DMS153 treated with DMSO at 0.1 percent for 48 hours (cell line): ENCODE measurements at regions not wholly inside any gene's neighbourhood (a gene's known extent, or its start where the extent isn't known, plus 50 kb on each side); places are given as distances from the start of the nearest gene placed in this dataset.

Source experiments
- DNase-seq: peaks from one replicate; lab custom pipeline; 2025; ENCODE audit not compliant: unreplicated experiment; lab: John Stamatoyannopoulos, UW

DNA sequence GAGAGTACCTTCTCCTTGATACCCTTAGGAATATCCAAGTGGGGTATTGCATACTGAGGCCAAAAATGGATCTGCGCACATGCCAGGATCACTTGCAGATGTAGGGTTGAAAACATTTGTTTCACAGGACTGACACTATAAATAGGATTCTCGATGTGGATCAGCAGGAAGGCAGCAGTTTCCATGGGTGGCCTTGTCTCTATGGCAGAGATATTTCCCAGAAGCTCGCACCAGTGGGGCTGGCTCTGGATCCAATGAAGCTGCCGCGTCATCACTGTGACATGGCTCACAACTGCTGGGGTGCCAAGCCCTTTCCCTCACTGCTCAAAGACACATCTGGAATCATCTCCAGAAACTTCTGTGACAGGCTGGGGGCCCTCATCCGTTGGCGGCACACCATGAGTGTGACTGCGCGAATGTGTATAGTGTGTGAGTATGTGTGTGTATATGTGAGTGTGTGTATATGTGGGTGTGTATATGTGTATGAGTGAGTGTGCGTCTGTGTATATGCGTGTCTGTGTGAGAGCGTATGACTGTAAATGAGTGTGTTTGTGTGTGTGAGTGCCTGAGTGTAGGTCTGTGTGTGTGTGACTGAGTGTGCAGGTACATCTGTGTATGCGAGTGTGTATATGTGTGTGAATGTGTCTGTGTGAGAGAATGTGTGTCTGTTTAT lies 182.5 kb downstream of the GAS1 start:
- no peak for DNase-seq

DNA sequence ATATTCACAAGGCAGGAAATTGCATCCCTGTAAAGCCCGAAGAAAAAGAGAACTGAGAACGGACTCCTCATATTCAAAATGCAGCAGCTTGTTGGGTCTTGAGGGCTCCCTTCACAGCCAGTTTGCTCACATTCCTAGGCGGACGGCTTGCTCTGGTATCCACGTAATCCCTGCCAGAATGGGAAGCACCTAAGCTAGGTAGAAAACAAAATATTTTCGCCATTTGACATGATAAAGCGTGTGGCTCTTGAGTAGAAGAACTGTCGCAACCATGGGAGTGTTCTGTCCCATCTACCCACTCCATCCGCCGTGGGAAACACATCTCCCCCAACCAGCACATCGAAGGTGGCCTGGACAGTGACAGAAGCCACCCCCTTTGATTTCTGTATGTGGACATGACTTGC lies 183.1 kb downstream of the GAS1 start:
- DNase-seq, result no peak

DNA sequence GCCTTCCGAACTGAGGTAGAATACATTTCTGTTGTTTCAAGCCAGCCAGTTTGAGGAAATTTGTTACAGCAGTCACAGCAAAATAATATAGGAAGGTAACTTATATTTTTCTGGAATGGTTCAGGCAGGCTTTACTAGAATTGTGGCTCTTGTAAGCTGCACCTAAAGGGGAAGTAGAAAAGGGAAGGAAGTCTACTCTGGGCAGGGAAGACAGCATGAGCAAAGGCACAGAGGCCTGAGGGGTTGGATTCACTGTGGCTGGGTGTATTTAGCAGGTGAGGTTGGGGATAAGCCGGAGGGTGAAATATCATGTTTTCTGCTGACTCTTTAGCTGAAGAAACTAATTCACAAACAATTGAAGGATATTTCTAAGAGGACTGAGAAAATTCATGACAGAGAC lies 183.5 kb downstream of the GAS1 start:
- no peak for DNase-seq

DNA sequence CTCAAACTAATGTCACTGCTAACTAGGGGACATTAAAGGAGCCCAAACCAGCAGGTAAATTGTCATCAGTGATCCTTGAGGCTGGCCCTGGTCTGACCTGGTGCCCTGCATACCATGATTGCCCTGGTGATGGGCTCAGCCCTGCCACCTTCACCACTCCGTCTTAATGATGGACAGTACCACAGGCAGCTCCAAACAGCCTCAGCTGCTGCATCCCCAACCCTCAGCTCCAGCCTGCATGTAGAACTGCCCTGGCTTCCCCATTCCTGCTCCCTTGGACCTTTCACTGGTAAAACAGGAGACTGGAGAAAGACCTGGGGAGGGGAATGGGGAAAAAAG lies 190.0 kb downstream of the GAS1 start:
- no peak for DNase-seq

DNA sequence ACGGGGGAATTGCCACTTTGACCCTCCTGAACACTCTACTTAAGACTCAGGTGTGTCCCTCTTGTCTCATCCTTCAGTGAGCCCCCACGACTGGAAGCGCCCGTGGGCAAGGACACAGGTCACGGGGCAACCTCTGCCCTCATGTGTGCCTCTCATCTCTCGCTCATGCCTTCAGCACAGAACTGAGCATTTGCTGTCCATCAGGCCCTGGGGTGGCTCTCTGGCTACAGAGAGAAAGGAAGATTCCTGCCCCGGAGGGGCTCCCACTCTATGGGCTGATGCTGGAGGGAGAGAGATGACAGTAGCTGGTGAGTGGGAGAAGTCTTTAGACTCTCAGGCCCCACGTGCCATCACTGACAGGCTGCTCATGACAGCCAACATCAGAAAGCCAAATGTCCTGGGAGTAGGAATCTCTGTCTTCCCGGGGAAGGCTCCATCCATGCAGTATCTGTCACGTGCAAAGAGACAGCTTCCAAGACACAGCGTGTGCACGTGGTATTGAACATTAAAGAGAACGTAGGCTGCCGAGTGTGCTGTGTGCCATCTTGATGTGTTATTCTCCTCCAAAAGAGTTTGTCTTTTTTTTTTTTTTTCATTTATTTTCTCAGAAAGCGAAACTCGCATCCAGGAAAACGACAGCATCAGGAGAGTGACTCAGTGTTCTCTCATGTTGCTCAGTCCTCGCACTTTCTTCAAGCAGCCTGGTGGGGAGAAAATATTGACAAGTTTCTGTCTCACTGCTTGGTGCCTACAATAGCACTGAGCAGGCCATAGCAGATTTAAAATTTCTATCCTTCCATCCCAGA lies 190.5 kb downstream of the GAS1 start:
- no peak for DNase-seq

GRCh38 chr9:86755561-86755941 lies 191.8 kb downstream of the GAS1 start:
- DNase-seq, result no peak

DNA sequence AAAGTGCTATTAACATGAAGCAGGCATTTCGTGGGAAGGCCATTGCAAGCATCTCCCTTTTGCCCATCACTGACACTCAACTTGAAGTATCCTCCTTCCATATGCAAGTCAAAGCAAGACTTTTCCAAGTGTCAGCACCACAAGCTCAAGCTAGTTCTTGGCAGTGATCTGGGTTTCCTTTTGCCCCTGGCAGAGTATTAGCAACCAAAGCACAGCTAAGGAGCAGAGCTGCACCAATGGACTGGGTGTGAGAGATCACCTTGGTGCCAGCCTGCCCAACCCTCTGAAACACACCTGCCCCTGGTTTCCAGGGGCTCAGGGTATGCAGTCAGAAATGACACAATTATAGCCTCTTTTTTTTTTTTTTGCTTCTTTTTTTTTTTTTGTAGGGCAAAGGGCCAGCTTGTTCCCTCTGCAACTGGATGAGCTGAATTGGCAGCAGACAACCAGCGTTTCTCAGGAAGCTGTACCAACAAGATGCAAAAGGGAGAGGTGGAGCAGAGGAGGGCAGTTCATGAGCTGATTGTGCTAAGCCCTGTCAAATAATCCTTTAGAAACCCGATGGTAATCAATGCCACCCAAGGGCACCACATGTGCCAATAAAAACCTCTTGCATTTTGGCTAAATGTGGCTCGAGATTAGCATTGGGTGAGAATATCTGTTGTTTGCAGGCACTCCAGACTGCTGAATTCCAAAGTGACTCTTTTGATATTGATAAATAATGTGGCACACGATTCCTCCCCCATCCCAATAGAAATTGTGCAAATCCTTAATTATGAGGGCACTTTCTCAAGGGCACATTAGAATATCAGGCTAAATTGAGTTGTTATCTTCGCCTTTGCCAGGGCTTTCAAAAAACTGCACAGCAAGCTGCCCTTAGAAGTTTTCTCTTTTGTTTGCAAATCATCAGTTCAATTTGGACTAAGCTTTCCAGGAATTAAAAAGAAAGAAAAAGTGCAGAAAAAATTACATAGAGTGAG lies 192.4 kb downstream of the GAS1 start:
- no peak for DNase-seq

DNA sequence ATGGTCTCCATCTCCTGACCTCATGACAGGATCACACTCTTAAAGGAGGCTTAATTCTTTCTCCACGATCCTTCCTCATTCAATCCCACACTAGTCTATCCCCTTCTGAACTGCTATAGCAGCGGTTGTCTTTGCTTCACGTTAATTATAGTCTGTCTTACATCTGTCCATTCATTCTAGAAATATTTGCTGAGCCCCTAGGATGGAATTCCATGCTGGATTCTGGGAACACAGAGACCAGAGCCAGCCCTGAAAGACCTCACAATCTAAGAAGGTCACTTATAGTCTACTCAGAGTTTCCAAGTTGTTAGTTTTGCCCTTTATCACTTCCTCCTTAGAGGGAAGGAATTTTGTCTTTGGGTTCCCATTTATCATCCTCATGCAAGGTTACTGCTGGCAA lies 193.5 kb downstream of the GAS1 start:
- no peak for DNase-seq

GRCh38 chr9:86752733-86753132 lies 194.6 kb downstream of the GAS1 start:
- DNase-seq, result no peak

GRCh38 chr9:86751956-86752355 lies 195.3 kb downstream of the GAS1 start:
- no peak for DNase-seq

GRCh38 chr9:86751207-86751606 lies 196.1 kb downstream of the GAS1 start:
- DNase-seq, result no peak

DNA sequence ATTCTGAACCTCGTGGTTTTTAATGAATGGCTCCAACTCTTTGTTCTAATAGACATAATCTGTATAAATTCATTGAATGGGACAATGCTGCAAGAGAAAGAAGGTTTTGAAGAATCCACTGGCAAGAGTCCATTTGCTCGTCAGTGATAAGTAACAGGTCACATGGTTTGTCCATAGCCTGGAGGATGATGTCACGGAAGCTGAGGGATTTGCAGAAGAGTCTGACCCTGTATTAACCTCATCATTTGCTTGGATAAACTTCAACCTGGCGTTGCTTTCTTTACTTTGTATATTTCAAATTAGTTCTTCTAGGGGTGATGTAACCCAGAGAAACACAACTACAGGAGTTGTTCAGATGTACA lies 197.4 kb downstream of the GAS1 start:
- DNase-seq, result no peak

- DNase-seq, result no peak
Measured at GRCh38 chr9:86749161-86749893, 198.0 kb downstream of the GAS1 start.

GRCh38 chr9:86747711-86748110 lies 199.6 kb downstream of the GAS1 start:
- no peak for DNase-seq

DNA sequence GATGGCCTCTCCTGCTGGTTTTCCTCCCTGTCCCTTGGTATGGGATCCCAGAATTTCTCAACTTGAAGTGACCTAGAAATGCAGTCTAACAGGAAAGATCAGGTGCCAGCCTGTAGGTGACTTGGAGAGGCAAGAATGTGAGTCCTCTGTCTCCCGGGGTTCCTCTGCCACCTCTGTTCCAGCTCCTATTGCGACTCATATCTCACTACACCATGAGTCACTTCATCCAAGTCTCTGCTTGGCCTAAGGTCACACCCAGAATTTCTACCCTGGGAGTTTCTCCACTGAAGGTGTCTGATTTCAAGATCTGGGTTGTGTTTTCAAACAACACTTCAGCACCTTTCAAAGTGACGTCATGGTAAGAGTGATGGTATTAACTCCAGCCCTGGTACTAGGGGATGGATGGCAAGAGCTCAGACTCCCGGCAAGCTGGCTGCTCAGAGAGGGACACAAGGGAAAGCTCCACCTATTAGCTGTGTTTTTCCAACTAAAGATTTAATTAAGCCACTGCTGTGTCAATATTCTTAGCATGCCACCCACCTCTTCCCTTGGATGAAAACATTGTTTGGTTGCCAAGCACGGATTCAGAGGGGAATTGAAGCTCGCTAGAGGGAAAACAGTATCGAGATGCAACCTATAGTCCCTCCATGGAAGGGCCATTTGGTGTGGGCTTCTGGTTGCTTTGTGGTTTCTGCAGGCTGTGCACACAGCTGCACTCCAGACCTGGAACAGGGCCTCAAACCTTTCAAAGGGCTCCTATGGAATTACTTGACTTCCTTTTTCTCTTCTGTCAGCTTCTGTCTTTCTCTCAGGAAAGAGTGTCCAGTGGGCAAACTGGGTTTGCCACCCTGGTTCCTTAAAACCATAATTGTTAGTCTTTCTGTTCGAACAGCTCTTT lies 205.7 kb downstream of the GAS1 start:
- DNase-seq, result no peak

DNA sequence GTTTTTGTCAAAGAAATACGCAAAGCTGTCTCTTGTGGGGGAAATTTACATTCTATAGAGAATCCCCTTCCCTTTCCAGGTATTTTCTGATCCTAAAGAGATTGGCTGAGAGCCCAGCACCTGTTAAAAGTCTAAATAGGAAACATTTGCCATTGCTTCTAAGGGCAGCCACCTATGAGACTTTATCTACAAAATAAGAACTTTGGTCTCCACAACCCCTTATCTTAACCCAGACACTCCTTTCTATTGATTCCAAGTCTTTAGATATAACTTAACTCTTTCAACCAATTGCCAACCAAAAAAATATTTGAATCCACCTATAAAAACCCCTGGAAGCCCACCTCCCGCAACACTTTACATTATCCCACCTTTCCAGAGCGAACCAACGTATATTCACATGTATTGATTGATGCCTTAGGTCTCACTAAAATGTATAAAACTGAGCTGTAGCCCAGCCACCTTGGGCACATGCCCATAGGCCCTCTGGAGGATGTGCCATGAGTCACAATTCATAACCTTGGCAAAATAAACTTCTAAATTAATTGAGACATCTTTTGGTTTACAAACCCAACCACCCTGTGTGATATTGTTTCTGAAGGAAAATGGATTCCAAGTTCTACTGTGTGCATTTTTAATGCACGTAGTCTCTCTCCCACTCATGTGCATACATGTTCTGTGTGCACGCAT lies 211.4 kb downstream of the GAS1 start:
- DNase-seq, result no peak

- no peak for DNase-seq
Measured at GRCh38 chr9:86734771-86735170, 212.5 kb downstream of the GAS1 start.

DNA sequence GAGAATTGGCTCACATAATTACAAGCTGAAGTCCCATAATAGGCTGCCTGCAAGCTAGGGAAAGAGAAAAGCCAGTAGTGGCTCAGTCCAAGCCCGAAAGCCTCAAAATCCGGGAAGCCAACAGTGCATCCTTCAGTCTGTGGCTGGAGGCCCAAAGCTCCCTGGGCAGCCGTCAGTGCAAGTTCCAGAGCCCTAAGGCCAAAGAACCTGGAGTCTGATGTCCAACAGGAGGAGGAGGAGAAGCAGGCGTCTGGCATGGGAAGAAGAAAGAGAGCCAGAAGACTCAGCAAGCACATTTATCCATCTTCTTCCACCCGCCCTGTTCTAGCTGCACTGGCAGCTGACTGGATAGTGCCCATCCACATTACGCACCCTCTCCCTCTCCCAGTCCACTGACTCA lies 213.4 kb downstream of the GAS1 start:
- no peak for DNase-seq

DNA sequence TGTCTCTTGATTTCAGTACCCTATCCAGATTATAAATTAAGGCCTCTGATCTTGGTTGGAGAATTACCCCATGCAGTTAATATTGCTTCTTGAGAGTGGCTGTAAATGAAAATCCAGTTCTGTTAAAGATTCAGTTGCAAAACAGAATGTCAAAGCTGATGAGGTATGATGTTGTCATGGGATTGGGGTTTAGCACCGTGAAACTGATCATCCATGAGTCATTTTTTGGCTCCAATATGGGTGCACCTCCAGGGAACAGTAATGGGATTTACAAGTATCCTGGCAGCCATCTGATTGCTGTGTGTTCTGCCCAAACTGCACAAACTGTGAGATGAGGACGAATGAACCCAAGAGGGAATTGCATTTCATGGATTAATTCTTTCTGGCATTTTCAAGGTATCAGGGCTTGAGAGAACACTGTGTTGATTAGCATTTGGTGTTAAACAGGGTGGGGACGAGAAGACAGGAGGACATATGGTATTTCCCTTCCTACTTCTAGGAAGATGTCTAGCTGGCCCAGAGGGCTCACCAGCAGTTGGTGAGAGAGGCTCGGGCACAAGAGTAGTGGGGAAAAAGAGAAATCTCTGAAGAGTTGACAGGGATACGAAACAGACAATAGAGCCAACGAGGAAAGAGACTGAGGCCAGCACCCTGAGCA lies 214.7 kb downstream of the GAS1 start:
- no peak for DNase-seq
